BLaER1 treated with 17β-estradiol and CSF1 and Interleukin-3, amounts not matched to agents 10 nM and 100 nM (cell line): ENCODE measurements at regions not wholly inside any gene's neighbourhood (a gene's known extent, or its start where the extent isn't known, plus 50 kb on each side); places are given as distances from the start of the nearest gene placed in this dataset.

ENCODE experiments used
- H3K27ac ChIP-seq, 11 experiments: shearing (Covaris generic); formaldehyde crosslinking; 2 replicates each; pipeline ENCODE4 v1.8.1; 2022
- H3K27me3 ChIP-seq, 11 experiments: shearing (Covaris generic); formaldehyde crosslinking; 2 replicates each; pipeline ENCODE4 v1.8.1; 2022
- H3K36me3 ChIP-seq, 11 experiments: shearing (Covaris generic); formaldehyde crosslinking; 2 replicates each; pipeline ENCODE4 v1.8.1; 2022
- H3K4me1 ChIP-seq, 10 experiments: shearing (Covaris generic); formaldehyde crosslinking; 2 replicates each; pipeline ENCODE4 v1.8.1; 2022
- H3K4me2 ChIP-seq, 11 experiments: shearing (Covaris generic); formaldehyde crosslinking; 2 replicates each; pipeline ENCODE4 v1.8.1; 2022
- H3K4me3 ChIP-seq, 10 experiments: shearing (Covaris generic); formaldehyde crosslinking; 2 replicates each; pipeline ENCODE4 v1.8.1; 2022
- H3K9ac ChIP-seq, 11 experiments: shearing (Covaris generic); formaldehyde crosslinking; 2 replicates each; pipeline ENCODE4 v1.8.1; 2022
- H3K9me3 ChIP-seq, 11 experiments: shearing (Covaris generic); formaldehyde crosslinking; replicated peaks in 1 of 11; 2 replicates each; pipeline ENCODE4 v1.8.1; 2022
- H4K20me1 ChIP-seq, 11 experiments: shearing (Covaris generic); formaldehyde crosslinking; 2 replicates each; pipeline ENCODE4 v1.8.1; 2022
- Cebpa-rat ChIP-seq, 11 experiments: shearing (Covaris generic); IDR thresholded peaks; 2 replicates each; pipeline ENCODE4 v1.8.1; 2022

DNA sequence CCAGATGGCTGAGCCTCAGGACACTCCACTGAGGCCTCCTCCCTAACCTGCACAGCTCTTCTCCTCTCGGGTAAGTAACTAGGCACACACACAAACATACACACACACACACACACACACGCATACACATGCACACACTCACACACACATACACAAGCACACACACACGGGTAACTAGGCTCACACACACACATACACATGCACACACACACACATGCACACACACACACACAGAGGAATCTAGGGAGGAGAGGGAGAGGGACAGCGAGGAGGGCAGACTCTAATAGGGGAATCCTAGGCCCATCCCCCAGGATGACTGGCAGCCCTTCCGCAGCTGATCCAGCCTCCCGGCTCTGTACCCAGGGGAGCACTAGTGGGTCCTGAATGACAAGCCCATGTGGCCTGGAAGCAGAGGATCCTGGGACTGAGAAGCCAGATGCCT lies 177.4 kb upstream of the LINGO1 start:
- Histone ChIP-seq H3K9me3 (no peaks in the 10 kb centered on the region), H3K27me3 (no peaks in the 10 kb centered on the region), H3K4me2 (peak overlapping the region in 8 of 11 experiments; percentile 20 to 48 (median 35); a peak in 11 of 22 replicates), H3K4me3 (no peak overlapping the region), H3K27ac (no peak overlapping the region), H3K4me1 (peaks cover 0 to 37% (median 31%) of the 10 kb centered on the region in 10 experiments; a peak in 15 of 20 replicates), H3K36me3 (no peaks in the 10 kb centered on the region), H3K9ac (no peak overlapping the region), H4K20me1 (no peaks in the 10 kb centered on the region; a peak in 5 of 22 replicates)
- TF ChIP-seq Cebpa-rat (IDR thresholded peaks at IDR 0.05) = no peak

DNA sequence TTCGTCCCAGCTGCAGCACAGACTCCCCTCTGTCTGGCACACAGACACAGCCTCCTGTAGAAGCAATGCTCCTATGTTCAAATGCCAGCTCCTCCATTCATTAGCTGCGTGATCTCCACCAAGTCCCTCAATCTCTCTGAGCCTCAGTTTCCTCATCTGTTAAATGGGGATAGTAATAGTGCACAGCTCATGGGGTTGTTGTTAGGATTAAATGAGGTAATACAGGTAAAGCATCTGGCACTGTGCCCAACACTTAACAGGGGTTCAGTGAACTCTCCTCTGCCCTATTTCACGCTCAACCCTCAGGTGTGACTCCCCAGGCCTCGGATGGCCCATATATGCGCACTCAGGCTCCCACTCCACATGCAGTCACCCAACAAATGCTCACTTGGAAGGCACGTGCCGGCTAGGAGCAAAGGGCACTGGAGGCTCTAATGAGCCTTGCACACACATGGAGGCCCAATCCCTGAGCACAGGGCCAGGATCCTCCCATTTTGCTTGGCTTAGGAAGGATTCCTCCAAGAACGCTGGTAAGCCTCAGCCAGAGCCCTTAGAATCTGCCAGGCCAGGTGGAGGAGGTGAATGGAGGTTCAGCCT lies 176.0 kb upstream of the LINGO1 start:
- no peaks in the 10 kb centered on the region for H3K36me3 ChIP-seq
- no peaks in the 10 kb centered on the region for H3K27me3 ChIP-seq
- no peak overlapping the region for H3K27ac ChIP-seq
- no peak overlapping the region for H3K4me3 ChIP-seq
- H3K9me3 ChIP-seq = no peaks in the 10 kb centered on the region
- peaks cover 0 to 5% (median 0%) of the 10 kb centered on the region in 11 experiments; a peak in 5 of 22 replicates for H4K20me1 ChIP-seq
- TF ChIP-seq Cebpa-rat (IDR thresholded peaks at IDR 0.05) = no peak
- peaks cover 0 to 37% (median 31%) of the 10 kb centered on the region in 10 experiments; a peak in 15 of 20 replicates for H3K4me1 ChIP-seq
- H3K4me2 ChIP-seq = peak overlapping the region in 6 of 11 experiments; percentile 15 to 48 (median 31); a peak in 6 of 22 replicates
- H3K9ac ChIP-seq = no peak overlapping the region

DNA sequence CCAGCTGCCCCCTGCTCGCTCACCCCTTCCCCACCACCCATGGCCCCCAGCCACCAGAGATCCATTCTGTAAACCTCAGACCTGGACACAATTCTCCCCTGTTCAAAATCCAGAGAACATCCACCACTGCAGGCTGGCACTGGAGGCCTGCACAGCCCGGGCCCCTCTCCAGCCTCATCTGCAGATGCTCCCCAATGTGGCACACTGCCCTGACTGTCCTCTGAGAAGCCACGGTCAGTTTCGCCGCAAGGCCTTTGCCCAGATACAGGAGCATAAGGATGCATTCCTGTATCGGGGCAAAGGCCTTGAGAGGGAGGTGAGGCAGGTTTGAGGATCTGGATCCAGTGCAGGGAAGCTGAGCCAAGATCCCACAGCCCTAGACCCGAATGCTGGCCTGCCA lies 175.4 kb upstream of the LINGO1 start:
- Histone ChIP-seq H3K4me3 (no peak overlapping the region), H4K20me1 (peaks cover 0 to 6% (median 0%) of the 10 kb centered on the region in 11 experiments; a peak in 5 of 22 replicates), H3K27ac (no peak overlapping the region), H3K36me3 (no peaks in the 10 kb centered on the region), H3K9ac (no peak overlapping the region), H3K4me1 (peaks cover 0 to 37% (median 31%) of the 10 kb centered on the region in 10 experiments; a peak in 15 of 20 replicates), H3K4me2 (no peak overlapping the region), H3K27me3 (no peaks in the 10 kb centered on the region), H3K9me3 (no peaks in the 10 kb centered on the region)
- TF ChIP-seq Cebpa-rat (IDR thresholded peaks at IDR 0.05) = no peak

DNA sequence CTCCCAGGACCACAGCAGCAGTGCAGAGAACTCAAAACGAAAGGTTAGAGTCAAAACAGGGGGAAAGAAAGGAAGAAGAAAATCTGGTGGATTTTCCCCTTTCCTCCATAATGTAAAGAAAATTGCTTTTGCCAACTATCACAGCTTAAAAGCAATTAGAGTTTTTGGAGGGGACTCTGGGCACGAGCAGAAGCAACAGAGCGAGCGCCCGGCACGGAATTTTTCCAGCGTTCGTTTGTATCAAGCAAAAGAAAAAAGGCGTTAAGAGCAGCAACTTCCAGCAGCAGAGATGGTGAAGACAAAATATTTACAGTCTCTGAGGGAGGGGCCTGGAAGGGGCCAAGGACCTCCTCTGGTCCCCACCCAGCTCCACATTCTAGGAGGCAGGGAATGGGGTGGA lies 174.9 kb upstream of the LINGO1 start:
- no peaks in the 10 kb centered on the region for H3K27me3 ChIP-seq
- H3K4me2 ChIP-seq = no peak overlapping the region

DNA sequence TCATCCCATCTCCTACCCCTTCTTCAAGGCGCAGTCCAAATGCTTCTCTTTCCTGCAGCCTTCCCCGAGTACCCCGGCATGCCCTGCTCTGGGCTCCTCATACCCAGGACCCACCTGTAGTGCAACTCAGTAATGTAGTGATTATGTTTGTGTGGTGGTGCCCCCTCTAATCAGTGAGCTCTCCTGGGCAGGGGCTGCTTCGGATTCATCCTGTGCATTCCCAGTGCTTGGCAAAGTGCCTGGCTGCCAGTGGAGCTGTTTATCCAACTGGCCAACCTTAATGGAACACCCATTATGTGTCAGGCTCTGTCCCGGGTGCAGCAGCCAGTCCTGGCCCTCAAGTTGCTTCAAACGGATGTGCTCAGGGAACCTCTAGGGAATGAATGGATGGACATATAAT lies 174.4 kb upstream of the LINGO1 start:
- H4K20me1 ChIP-seq = peaks cover 0 to 6% (median 0%) of the 10 kb centered on the region in 11 experiments; a peak in 5 of 22 replicates
- no peaks in the 10 kb centered on the region for H3K36me3 ChIP-seq
- no peak overlapping the region for H3K4me3 ChIP-seq
- TF ChIP-seq Cebpa-rat (IDR thresholded peaks at IDR 0.05) = no peak
- no peak overlapping the region for H3K4me2 ChIP-seq
- no peaks in the 10 kb centered on the region for H3K9me3 ChIP-seq
- peaks cover 0 to 28% (median 22%) of the 10 kb centered on the region in 10 experiments; a peak in 15 of 20 replicates for H3K4me1 ChIP-seq
- no peaks in the 10 kb centered on the region for H3K27me3 ChIP-seq
- H3K27ac ChIP-seq = no peak overlapping the region
- H3K9ac ChIP-seq = no peak overlapping the region

More for the DNA sequence above, 174.9 kb upstream of the LINGO1 start:
- Histone ChIP-seq H4K20me1 (peaks cover 0 to 6% (median 0%) of the 10 kb centered on the region in 11 experiments; a peak in 5 of 22 replicates), H3K4me3 (no peak overlapping the region), H3K4me1 (peaks cover 0 to 33% (median 27%) of the 10 kb centered on the region in 10 experiments; a peak in 15 of 20 replicates), H3K9me3 (no peaks in the 10 kb centered on the region), H3K36me3 (no peaks in the 10 kb centered on the region), H3K9ac (no peak overlapping the region), H3K27ac (no peak overlapping the region)
- no peak for TF ChIP-seq Cebpa-rat (IDR thresholded peaks at IDR 0.05)

DNA sequence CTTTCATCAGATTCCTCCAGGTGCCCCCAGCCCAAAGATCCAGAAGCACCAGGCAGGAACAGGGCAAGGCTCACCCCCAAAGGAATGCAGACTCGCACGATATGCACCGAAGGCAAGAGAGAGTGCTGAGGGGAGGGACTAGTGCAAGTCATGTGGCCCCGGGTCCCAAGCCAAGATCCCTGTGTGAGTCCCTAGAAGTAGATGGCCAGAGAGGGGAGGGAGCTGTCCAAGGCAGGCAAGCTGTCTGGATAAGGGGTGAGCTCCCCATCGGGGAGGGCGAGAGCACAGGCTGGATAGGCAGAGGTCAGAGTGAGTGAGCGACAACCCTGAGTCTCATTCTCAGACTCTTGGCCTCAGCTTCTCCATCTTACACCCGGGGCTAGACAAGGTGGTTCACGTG lies 171.5 kb upstream of the LINGO1 start:
- H3K27me3 ChIP-seq = no peaks in the 10 kb centered on the region
- peaks cover 0 to 12% (median 4%) of the 10 kb centered on the region in 10 experiments; a peak in 15 of 20 replicates for H3K4me1 ChIP-seq
- no peak overlapping the region for H3K27ac ChIP-seq
- no peaks in the 10 kb centered on the region for H3K36me3 ChIP-seq
- peaks cover 0 to 10% (median 0%) of the 10 kb centered on the region in 11 experiments; a peak in 3 of 22 replicates for H4K20me1 ChIP-seq
- no peaks in the 10 kb centered on the region for H3K9me3 ChIP-seq
- TF ChIP-seq Cebpa-rat (IDR thresholded peaks at IDR 0.05) = no peak
- no peak overlapping the region for H3K9ac ChIP-seq
- no peak overlapping the region for H3K4me3 ChIP-seq
- no peak overlapping the region for H3K4me2 ChIP-seq

DNA sequence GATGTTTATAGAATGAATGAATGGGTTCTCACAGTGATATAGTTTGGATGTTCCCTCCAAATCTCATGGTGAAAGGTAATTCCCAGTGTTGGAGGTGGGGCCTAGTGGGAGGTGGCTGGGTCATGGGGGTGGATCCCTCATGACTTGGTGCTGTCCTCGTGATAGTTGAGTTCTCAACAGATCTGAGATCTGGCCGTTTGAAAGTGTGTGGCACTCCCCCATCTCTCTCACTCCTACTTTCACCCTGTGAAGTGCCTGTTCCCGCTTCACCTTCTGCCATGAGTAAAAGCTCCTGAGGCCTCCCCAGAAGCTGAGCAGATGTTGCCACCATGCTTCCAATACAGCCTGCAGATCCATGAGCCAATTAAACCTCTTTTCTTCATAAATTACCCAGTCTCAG lies 170.8 kb upstream of the LINGO1 start:
- no peak for TF ChIP-seq Cebpa-rat (IDR thresholded peaks at IDR 0.05)
- peaks cover 0 to 7% (median 0%) of the 10 kb centered on the region in 10 experiments; a peak in 5 of 20 replicates for H3K4me1 ChIP-seq
- no peak overlapping the region for H3K9ac ChIP-seq
- H3K4me2 ChIP-seq = no peak overlapping the region
- no peaks in the 10 kb centered on the region for H3K27me3 ChIP-seq
- peaks cover 0 to 14% (median 0%) of the 10 kb centered on the region in 11 experiments; a peak in 3 of 22 replicates for H4K20me1 ChIP-seq
- no peak overlapping the region for H3K27ac ChIP-seq
- no peaks in the 10 kb centered on the region for H3K9me3 ChIP-seq
- H3K4me3 ChIP-seq = no peak overlapping the region
- no peaks in the 10 kb centered on the region for H3K36me3 ChIP-seq

DNA sequence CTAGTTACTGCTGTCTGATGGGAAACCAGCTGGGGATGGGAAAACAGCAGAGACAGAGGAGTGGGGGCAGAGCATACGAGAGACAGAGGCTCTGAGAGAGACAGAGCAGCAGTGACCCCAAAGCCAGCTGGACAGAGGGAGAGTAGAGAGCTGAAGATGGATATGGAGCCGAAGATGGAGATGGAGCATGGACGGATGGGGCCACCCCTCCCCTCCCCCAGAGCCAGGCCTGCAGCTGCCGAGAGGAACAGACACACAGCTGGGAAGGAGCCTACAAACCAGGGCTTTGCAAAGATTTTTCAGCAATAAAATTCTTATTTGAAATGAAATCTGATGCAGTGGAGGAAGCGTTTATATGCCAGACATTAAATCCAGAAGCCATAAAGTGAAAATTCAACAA lies 167.6 kb upstream of the LINGO1 start:
- H3K27ac ChIP-seq = no peak overlapping the region
- H3K4me2 ChIP-seq = no peak overlapping the region
- H3K4me3 ChIP-seq = no peak overlapping the region
- no peak for TF ChIP-seq Cebpa-rat (IDR thresholded peaks at IDR 0.05)
- no peak overlapping the region for H3K9ac ChIP-seq
- no peaks in the 10 kb centered on the region for H3K36me3 ChIP-seq
- H3K9me3 ChIP-seq = no peaks in the 10 kb centered on the region
- H3K27me3 ChIP-seq = no peaks in the 10 kb centered on the region
- H3K4me1 ChIP-seq = peaks cover 0 to 3% (median 0%) of the 10 kb centered on the region in 10 experiments; a peak in 5 of 20 replicates
- H4K20me1 ChIP-seq = peaks cover 0 to 20% (median 0%) of the 10 kb centered on the region in 11 experiments; a peak in 1 of 22 replicates

DNA sequence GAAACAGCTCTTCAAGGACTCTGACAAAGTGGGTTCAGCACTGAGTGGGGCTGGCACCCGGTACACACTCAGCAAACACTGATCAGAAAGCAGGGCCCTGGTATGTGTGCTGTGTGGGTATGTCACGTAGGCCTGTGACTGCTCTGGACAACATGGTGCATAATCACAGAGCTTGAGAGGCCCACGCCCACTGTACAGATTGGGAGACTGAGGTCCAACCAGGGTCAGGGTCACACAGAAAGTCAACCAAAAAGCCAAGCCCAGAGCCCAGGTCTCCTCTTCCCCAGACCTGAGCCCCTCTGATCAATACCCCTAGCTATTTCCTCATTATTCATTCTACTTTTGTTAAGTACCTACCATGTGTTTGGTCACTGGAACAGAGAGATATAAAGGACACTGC lies 166.1 kb upstream of the LINGO1 start:
- no peaks in the 10 kb centered on the region for H3K36me3 ChIP-seq

More for the DNA sequence above, 166.1 kb upstream of the LINGO1 start:
- Histone ChIP-seq H4K20me1 (peaks cover 0 to 21% (median 0%) of the 10 kb centered on the region in 11 experiments; a peak in 1 of 22 replicates), H3K9me3 (no peaks in the 10 kb centered on the region), H3K4me2 (no peak overlapping the region), H3K9ac (no peak overlapping the region), H3K27ac (no peak overlapping the region), H3K27me3 (no peaks in the 10 kb centered on the region), H3K4me3 (no peak overlapping the region), H3K4me1 (no peaks in the 10 kb centered on the region)
- no peak for TF ChIP-seq Cebpa-rat (IDR thresholded peaks at IDR 0.05)
